ENCODE measurements at regions not wholly inside any gene's neighbourhood (a gene's known extent, or its start where the extent isn't known, plus 50 kb on each side); places are given as distances from the start of the nearest gene placed in this dataset.

GRCh38 chr1:79089946-79090345 lies 83.4 kb upstream of the ADGRL4 start:
- no peak for TF ChIP-seq TAF1 (IDR thresholded peaks at IDR 0.05; ENCODE audit: low read depth)
- TF ChIP-seq EP300 (conservative IDR thresholded peaks at IDR 0.05; ENCODE audit: poor library complexity, severe bottlenecking): no peak
- TF ChIP-seq CTCF (IDR thresholded peaks at IDR 0.05; ENCODE audit: poor library complexity, severe bottlenecking): no peak

All from neural cell (in vitro differentiated cells).